IMR-90 (cell line): ENCODE measurements at regions not wholly inside any gene's neighbourhood (a gene's known extent, or its start where the extent isn't known, plus 50 kb on each side); places are given as distances from the start of the nearest gene placed in this dataset.

ENCODE experiments used
- CEBPB ChIP-seq: IDR thresholded peaks from 2 replicates; pipeline ENCODE4 v1.6.1; 2012; ENCODE audit warnings: low read depth, low read length, improper control_type of control experiment
- CHD1 ChIP-seq: IDR thresholded peaks from 2 replicates; pipeline ENCODE4 v1.6.1; 2012; ENCODE audit warnings: low read depth, low read length, improper control_type of control experiment
- MAFK ChIP-seq: IDR thresholded peaks from 2 replicates; pipeline ENCODE4 v1.6.1; 2012; ENCODE audit warnings: low read depth, low read length, improper control_type of control experiment
- MAZ ChIP-seq: IDR thresholded peaks from 2 replicates; pipeline ENCODE4 v1.6.1; 2012; ENCODE audit warnings: low read depth, mild to moderate bottlenecking, low read length, improper control_type of control experiment, moderate library complexity, borderline replicate concordance
- MXI1 ChIP-seq: IDR thresholded peaks from 2 replicates; pipeline ENCODE4 v1.6.1; 2012; ENCODE audit warnings: low read depth, mild to moderate bottlenecking, low read length, moderate library complexity, borderline replicate concordance
- NFE2L2 ChIP-seq: fragments of 150-350 bp; IDR thresholded peaks from 2 replicates; pipeline ENCODE4 v1.6.1; 2016; ENCODE audit warnings: low read depth, mild to moderate bottlenecking, low read length
- POLR2A ChIP-seq: IDR thresholded peaks from 2 replicates; pipeline ENCODE4 v1.6.1; 2012; ENCODE audit warnings: mild to moderate bottlenecking, low read depth, low read length
- RAD21 ChIP-seq: IDR thresholded peaks from 2 replicates; pipeline ENCODE4 v1.6.1; 2012; ENCODE audit warnings: low read length, improper control_type of control experiment
- RCOR1 ChIP-seq: IDR thresholded peaks from 2 replicates; pipeline ENCODE4 v1.6.1; 2012; ENCODE audit warnings: mild to moderate bottlenecking, low read length, improper control_type of control experiment; ENCODE audit not compliant: insufficient replicate concordance
- RFX5 ChIP-seq: IDR thresholded peaks from 2 replicates; pipeline ENCODE4 v1.8.0; 2012; ENCODE audit warnings: low read depth, mild to moderate bottlenecking, low read length, moderate library complexity
- TF ChIP-seq, protein P1 (sequence below): conservative IDR thresholded peaks from 2 replicates; pipeline ENCODE4 v1.5.1; 2012; ENCODE audit warnings: mild to moderate bottlenecking, low read depth, low read length, improper control_type of control experiment
- TF ChIP-seq, protein P2 (sequence below): fragments of 150-350 bp; IDR thresholded peaks from 2 replicates; pipeline ENCODE4 v1.6.1; 2016; ENCODE audit warnings: low read depth, mild to moderate bottlenecking, low read length, moderate library complexity, borderline replicate concordance
- TF ChIP-seq, protein P3 (sequence below): fragments of 150-350 bp; IDR thresholded peaks from 2 replicates; pipeline ENCODE4 v1.6.1; 2017; ENCODE audit warnings: mild to moderate bottlenecking, antibody characterized with exemption, low read length, low read depth

DNA sequence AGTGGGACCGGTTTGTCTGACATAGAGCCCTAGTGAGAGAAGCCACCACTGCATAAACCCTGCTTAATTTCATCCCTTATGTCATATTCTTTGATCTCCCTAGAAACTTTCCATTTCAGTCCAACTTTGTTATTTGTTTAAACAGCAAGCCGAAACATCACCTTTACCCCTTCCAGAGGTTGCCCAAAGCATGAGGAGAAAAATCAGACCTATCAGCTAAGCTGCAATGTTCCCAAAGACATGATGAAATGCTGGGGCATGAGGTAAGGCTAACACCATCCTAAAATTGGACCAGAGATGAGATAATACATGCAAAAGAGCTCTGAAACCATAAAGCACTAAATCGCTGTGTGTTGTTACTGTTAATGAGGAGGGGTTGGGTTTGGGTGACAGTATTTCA, 447.9 kb upstream of the ACVR2A start:
- TF ChIP-seq MAZ (no peak), POLR2A (no peak), RFX5 (no peak), RCOR1 (no peak), RAD21 (no peak), MAFK (no peak), MXI1 (no peak), CHD1 (no peak), CEBPB (no peak), NFE2L2 (no peak)
- TF ChIP-seq, protein P1, sequence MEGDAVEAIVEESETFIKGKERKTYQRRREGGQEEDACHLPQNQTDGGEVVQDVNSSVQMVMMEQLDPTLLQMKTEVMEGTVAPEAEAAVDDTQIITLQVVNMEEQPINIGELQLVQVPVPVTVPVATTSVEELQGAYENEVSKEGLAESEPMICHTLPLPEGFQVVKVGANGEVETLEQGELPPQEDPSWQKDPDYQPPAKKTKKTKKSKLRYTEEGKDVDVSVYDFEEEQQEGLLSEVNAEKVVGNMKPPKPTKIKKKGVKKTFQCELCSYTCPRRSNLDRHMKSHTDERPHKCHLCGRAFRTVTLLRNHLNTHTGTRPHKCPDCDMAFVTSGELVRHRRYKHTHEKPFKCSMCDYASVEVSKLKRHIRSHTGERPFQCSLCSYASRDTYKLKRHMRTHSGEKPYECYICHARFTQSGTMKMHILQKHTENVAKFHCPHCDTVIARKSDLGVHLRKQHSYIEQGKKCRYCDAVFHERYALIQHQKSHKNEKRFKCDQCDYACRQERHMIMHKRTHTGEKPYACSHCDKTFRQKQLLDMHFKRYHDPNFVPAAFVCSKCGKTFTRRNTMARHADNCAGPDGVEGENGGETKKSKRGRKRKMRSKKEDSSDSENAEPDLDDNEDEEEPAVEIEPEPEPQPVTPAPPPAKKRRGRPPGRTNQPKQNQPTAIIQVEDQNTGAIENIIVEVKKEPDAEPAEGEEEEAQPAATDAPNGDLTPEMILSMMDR: no peak
- TF ChIP-seq, protein P2, sequence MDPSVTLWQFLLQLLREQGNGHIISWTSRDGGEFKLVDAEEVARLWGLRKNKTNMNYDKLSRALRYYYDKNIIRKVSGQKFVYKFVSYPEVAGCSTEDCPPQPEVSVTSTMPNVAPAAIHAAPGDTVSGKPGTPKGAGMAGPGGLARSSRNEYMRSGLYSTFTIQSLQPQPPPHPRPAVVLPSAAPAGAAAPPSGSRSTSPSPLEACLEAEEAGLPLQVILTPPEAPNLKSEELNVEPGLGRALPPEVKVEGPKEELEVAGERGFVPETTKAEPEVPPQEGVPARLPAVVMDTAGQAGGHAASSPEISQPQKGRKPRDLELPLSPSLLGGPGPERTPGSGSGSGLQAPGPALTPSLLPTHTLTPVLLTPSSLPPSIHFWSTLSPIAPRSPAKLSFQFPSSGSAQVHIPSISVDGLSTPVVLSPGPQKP: no peak
- TF ChIP-seq, protein P3, sequence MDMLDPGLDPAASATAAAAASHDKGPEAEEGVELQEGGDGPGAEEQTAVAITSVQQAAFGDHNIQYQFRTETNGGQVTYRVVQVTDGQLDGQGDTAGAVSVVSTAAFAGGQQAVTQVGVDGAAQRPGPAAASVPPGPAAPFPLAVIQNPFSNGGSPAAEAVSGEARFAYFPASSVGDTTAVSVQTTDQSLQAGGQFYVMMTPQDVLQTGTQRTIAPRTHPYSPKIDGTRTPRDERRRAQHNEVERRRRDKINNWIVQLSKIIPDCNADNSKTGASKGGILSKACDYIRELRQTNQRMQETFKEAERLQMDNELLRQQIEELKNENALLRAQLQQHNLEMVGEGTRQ: no peak
